ENCODE measurements at regions not wholly inside any gene's neighbourhood (a gene's known extent, or its start where the extent isn't known, plus 50 kb on each side); places are given as distances from the start of the nearest gene placed in this dataset.

GRCh38 chr3:124336067-124336656 lies 344.2 kb upstream of the ROPN1 start:
- TF ChIP-seq, protein P1, sequence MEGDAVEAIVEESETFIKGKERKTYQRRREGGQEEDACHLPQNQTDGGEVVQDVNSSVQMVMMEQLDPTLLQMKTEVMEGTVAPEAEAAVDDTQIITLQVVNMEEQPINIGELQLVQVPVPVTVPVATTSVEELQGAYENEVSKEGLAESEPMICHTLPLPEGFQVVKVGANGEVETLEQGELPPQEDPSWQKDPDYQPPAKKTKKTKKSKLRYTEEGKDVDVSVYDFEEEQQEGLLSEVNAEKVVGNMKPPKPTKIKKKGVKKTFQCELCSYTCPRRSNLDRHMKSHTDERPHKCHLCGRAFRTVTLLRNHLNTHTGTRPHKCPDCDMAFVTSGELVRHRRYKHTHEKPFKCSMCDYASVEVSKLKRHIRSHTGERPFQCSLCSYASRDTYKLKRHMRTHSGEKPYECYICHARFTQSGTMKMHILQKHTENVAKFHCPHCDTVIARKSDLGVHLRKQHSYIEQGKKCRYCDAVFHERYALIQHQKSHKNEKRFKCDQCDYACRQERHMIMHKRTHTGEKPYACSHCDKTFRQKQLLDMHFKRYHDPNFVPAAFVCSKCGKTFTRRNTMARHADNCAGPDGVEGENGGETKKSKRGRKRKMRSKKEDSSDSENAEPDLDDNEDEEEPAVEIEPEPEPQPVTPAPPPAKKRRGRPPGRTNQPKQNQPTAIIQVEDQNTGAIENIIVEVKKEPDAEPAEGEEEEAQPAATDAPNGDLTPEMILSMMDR (IDR thresholded peaks at IDR 0.05; ENCODE audit: insufficient read depth, low read length), result no peak
- TF ChIP-seq POLR2AphosphoS5 (IDR thresholded peaks at IDR 0.05; ENCODE audit: low read depth), result no peak
- TF ChIP-seq, protein P2, sequence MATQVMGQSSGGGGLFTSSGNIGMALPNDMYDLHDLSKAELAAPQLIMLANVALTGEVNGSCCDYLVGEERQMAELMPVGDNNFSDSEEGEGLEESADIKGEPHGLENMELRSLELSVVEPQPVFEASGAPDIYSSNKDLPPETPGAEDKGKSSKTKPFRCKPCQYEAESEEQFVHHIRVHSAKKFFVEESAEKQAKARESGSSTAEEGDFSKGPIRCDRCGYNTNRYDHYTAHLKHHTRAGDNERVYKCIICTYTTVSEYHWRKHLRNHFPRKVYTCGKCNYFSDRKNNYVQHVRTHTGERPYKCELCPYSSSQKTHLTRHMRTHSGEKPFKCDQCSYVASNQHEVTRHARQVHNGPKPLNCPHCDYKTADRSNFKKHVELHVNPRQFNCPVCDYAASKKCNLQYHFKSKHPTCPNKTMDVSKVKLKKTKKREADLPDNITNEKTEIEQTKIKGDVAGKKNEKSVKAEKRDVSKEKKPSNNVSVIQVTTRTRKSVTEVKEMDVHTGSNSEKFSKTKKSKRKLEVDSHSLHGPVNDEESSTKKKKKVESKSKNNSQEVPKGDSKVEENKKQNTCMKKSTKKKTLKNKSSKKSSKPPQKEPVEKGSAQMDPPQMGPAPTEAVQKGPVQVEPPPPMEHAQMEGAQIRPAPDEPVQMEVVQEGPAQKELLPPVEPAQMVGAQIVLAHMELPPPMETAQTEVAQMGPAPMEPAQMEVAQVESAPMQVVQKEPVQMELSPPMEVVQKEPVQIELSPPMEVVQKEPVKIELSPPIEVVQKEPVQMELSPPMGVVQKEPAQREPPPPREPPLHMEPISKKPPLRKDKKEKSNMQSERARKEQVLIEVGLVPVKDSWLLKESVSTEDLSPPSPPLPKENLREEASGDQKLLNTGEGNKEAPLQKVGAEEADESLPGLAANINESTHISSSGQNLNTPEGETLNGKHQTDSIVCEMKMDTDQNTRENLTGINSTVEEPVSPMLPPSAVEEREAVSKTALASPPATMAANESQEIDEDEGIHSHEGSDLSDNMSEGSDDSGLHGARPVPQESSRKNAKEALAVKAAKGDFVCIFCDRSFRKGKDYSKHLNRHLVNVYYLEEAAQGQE (IDR thresholded peaks at IDR 0.05; ENCODE audit: insufficient replicate concordance, low read depth), result no peak
- no peak for TF ChIP-seq GABPA (IDR thresholded peaks at IDR 0.05; ENCODE audit: low read depth)
- no peak for TF ChIP-seq SPI1 (IDR thresholded peaks at IDR 0.05; ENCODE audit: borderline replicate concordance, low read depth)
